Inferior parietal cortex (tissue), 1 donor: ENCODE measurements at regions not wholly inside any gene's neighbourhood (a gene's known extent, or its start where the extent isn't known, plus 50 kb on each side); places are given as distances from the start of the nearest gene placed in this dataset.
"Not testable (repeated sequence)": the region's sequence is repeated elsewhere in the genome, so short reads cannot be mapped to it uniquely, and the experiment has no call there.

ENCODE experiments used
- DNase-seq: peaks from one replicate; pipeline ENCODE4 v3.0.0-alpha.2; 2016; ENCODE audit errors: extremely low spot score

DNA sequence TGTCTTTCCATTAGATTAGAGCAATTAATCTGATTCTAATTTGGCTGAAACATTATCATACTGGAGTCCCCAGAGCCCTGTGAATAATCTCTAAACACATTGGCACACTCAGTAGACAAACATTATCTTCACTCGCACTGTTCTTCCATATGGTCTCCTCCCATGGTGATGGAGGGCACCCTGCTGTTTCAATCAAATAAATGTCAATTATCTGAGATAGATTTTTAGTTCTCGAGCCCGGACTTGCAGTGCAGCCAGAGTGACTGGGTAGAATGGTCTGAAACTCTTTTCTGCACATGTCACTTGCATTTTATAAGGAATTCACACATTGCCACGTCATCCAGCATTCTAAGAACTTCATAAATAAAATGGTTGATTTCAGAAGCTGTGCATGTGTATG is 90.6 kb upstream of the MAP3K7 start:
- DNase-seq, result no peak

DNA sequence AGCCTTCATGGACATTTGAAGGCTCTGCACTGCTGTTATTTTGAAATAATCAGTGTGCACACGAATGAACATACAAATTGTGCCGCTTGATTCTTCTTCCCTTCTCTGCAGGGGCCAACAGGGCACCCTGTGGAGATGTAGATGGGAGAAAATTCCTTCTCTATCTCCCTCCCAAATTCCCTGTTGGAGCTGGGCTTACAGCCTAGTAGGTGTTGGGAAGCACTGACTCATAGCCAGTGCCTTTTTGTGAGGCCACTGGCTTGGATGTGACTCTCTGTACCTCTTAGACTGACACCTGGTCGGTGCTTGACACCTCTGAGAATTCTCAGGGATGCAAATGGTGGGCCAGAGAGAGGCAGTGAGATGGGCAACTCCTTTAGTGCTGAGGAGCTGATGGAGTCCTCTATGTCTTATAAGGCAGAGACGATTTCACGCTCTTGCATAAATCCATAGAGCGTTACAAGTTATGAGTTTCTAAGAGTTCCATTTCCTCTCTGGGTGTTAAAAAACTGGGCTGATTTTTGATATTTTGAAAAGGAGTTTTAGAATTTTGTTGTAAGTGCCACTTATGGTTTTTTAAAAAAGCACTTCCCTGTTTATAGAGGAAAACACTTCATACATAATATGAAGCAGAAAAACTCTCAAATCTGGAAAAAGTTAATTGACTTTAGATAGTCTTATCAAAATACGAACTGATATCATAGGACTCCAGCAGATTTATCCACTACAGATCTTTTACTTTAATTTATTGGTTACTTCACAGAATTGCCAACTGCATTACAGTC is 89.8 kb upstream of the MAP3K7 start:
- no peak for DNase-seq

DNA sequence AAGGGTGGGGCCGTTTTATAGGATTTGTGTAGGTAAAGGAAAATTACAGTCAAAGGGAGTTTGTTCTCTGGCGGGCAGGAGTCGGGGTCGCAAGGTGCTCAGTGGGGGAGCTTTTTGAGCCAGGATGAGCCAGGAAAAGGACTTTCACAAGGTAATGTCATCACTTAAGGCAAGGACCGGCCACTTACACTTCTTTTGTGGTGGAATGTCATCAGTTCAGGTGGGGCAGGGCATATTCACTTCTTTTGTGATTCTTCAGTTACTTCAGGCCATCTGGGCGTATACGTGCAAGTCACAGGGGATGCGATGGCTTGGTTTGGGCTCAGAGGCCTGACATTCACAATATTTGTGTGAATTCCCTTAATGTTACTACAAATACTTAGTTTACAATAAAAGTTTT is 88.2 kb upstream of the MAP3K7 start:
- not testable (repeated sequence) for DNase-seq

GRCh38 chr6:90674077-90674476 is 87.2 kb upstream of the MAP3K7 start:
- not testable (repeated sequence) for DNase-seq

DNA sequence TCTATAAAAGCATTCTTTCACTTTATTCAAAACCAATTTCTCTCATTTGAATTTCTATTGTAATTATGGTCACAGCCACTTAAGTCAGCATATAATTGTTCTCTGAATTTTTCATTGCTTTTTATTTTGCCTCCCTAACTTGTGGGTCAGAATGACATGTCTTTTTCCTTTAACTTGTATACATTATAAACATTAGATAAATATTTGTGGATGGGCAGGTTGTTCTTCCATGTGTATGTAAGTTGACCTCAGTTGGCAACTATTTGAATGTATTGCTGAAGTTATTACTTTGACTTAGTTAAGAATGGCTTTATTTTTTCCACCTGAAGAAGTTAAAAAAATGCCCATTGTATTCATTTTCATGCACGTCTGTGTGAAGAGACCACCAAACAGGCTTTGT is 83.0 kb upstream of the MAP3K7 start:
- no peak for DNase-seq

GRCh38 chr6:90669420-90669819 is 82.5 kb upstream of the MAP3K7 start:
- DNase-seq, result no peak

- no peak for DNase-seq
These were observed 81.3 kb upstream of the MAP3K7 start for GRCh38 chr6:90668141-90668540.

DNA sequence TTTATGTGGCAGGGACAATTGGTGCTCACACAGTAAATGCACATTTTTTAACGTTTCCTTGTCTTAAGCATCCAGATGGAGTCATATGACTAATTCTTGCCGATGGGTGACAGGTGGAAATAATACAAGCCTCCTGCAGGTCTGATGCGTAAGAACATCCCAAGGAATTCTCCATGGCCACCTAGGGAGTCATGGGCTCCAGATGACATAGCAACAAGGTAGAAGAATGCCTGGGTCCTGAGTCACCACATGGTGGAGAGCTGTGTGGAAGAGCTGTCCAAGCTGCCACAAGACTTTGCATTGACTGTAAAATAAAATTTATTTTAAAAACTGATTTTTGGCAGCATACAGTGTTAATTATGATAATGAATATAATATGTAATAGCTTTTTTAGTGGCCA is 77.0 kb upstream of the MAP3K7 start:
- no peak for DNase-seq

GRCh38 chr6:90663106-90663505 is 76.2 kb upstream of the MAP3K7 start:
- no peak for DNase-seq

GRCh38 chr6:90660931-90661330 is 74.1 kb upstream of the MAP3K7 start:
- no peak for DNase-seq

DNA sequence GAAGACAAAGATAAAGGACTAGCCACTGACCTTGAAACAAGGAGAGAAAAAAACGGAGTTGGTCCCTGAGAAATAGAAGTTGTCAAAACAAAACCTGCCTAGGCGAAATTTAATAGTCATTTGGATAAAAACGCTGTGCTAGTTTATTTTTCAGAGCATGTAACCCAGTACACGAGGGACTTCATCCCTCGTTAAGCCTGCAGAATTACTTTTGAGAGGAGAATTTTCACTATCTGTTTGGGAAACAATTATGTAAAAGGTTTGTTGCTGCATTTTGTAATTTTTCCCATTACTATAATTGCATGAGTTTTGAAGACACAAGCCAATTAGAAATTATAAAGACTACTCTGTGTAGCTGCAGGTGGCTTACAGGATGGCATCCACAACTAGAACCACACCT is 71.6 kb upstream of the MAP3K7 start:
- no peak for DNase-seq

DNA sequence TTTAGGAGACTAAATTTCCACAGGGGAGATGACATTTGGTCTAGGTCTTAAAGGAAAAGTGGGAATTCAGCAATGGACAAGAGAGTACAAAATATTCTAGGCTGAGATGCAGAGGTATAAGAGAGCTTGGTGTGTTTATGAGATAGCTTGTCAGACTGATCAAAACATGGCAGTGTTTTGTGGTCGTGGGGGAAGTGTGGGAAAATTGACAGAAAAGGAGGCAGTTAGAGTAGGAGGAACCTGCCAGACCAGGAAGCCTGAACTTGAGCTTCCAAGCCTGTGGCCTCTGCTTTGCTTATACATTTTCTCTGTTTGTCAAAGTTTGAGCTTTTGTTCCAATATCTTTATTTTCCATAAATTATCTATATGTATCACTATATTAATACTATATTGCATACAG is 69.5 kb upstream of the MAP3K7 start:
- no peak for DNase-seq

DNA sequence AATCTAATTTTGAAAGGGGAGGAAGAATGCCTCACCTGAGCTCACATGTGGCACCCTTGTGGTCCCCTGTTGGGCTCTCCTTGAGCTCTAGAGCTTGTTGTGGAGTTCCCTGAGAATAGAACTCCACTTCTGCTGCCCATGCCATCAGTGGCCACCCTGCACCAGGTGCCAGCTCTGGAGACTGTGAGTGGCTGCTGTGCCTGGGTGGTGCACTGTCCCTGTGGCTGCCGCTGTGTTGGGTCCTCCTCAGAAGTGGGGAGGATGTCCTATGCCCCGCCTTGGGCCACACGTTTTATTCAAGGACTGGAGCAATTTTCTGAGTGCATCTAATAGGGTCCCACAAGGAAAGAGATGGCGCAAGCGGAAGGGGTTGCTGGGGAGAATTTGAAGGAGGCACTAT is 67.9 kb upstream of the MAP3K7 start:
- no peak for DNase-seq

GRCh38 chr6:90654166-90654565 is 67.3 kb upstream of the MAP3K7 start:
- no peak for DNase-seq

GRCh38 chr6:90653750-90654149 is 66.9 kb upstream of the MAP3K7 start:
- no peak for DNase-seq

DNA sequence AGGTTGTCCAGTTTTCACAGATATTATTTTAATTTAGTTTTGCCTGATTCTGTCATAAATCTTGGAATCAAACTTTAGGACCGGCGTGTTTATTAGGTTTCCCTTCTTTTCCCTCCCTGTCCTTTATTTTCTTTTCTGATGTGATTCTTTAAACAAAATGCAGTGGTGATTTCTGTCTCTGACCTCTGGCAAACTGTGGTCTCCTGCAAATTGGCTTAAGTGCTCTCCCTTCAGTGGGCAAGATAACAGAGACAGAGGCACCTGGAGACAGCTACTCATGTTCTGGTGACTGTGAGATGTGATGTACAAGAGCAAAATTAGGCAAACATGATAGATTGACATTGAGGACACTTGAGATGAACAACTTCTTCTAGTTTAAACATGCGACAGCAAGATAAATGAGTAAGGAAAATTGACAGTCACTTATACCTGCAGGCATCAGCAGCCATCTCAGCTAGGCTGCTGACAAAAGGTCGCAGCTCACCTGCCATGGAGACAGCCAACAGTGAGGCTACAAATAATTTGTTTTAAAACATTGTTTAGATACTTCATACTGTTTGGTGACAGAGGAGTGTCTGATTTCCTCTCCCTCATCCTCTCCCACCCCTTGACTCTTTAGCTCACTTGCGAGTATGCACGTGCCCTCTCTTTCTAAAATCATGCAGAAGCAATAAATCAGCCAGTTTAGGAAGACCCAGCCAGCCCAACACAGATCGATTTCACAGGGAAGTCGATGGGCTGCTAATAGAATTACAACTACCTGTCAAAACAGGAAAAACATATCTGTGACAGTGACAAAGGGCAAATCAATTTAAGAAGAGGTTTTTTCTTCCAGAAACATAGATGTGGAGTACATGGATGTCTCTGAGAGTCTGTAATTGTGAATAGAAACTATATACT is 63.4 kb upstream of the MAP3K7 start:
- DNase-seq, result no peak

DNA sequence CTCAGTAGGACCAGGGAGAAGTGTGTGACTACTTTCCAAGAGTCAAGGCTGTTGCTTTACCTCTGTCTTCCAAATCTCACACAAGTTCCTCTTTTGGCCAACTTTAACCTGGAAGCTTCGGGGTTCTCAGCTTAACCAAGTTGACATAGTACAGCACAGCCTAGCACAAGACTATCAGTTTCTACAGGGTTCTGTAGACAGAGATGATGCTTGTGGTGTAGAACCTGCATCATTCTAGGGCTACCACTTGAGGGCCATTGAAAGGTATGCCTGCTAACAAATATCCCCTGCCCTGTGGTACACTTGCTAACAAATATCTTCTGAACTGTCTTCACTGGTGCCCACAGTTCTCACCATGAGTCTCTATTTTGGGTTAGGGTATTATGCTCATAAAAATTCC is 62.0 kb upstream of the MAP3K7 start:
- DNase-seq, result no peak

- no peak for DNase-seq
These were observed 60.1 kb upstream of the MAP3K7 start for GRCh38 chr6:90646940-90647339.

GRCh38 chr6:90645634-90646033 is 58.8 kb upstream of the MAP3K7 start:
- no peak for DNase-seq

DNA sequence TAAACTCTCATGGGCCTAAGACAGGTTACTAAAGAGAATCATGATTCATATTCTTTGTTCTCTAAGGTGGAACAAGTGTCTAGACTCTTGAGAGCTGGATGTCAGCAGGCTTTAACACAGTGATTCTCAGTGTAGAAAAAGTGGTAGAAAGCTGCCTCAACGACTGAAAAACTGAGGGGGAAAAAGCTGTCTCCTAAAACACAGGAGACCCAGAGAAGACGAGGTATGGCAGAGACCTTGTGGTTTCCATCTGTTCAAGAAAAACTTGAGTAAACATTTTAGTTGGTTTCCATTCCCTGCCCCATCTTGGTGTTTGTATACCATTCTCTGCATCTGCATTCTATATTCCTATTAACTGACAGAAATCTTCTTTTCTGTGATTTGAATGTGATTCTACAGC is 57.6 kb upstream of the MAP3K7 start:
- DNase-seq, result no peak

- DNase-seq, result no peak
These were observed 56.5 kb upstream of the MAP3K7 start for GRCh38 chr6:90643381-90643780.

DNA sequence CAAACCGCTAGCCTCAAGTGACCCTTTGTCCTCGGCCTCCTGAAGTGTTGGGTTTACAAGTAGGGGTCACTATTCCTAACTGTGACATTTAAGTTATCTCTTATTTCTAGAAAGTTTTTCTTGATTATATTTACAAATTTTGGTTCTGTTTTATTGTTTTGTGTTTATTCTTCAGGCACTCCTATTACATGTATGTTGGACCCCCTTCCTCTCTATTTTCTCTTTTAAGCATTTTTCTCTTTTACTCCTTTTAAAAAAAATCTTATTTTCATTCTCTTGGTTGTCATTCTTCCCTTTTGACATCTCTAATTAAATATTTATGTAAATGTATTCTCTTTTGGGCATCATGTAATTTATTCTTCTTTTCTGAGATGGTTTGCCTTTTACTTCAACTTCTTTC is 50.4 kb upstream of the MAP3K7 start:
- DNase-seq, result no peak
